ENCODE measurements at regions not wholly inside any gene's neighbourhood (a gene's known extent, or its start where the extent isn't known, plus 50 kb on each side); places are given as distances from the start of the nearest gene placed in this dataset.

- 89% methylated on average over 3 of the region's 3 CpGs for WGBS
- Histone ChIP-seq H3K4me3 (ENCODE audit: low read depth in 1 of 3, low read length in 3 of 3) (no peak overlapping the region), H3K27ac (ENCODE audit: low read depth in 1 of 2, low read length in 2 of 2) (no peak overlapping the region), H3K36me3 (ENCODE audit: control insufficient read depth in 4 of 4, insufficient read depth in 3 of 4, low read depth in 1 of 4, low read length in 3 of 4) (no peaks in the 10 kb centered on the region), H3K4me1 (ENCODE audit: control insufficient read depth in 4 of 4, insufficient read depth in 4 of 4, low read length in 3 of 4) (no peaks in the 10 kb centered on the region), H3K27me3 (ENCODE audit: control insufficient read depth in 4 of 4, insufficient read depth in 4 of 4, low read length in 3 of 4) (no peaks in the 10 kb centered on the region), H3K9me3 (ENCODE audit: control insufficient read depth in 4 of 4, low read length in 3 of 4) (no peaks in the 10 kb centered on the region), H3K9ac (ENCODE audit: low read depth in 1 of 2, low read length in 2 of 2) (no peak overlapping the region)
- DNase-seq (ENCODE audit: low spot score) = no peak
- TF ChIP-seq HNF4G (IDR thresholded peaks at IDR 0.05) (no peak), YY1 (IDR thresholded peaks at IDR 0.05) (no peak), SP1 (IDR thresholded peaks at IDR 0.05) (no peak), ATF3 (IDR thresholded peaks at IDR 0.05) (no peak), MAX (IDR thresholded peaks at IDR 0.05) (no peak), FOXA2 (IDR thresholded peaks at IDR 0.05) (no peak)
Measured at GRCh38 chr6:154664287-154664686, 68.9 kb upstream of the SCAF8 start.

GRCh38 chr6:154668156-154668555, 65.1 kb upstream of the SCAF8 start:
- 94% methylated on average over 2 of the region's 2 CpGs for WGBS
- Histone ChIP-seq H3K27me3 (ENCODE audit: control insufficient read depth in 4 of 4, insufficient read depth in 4 of 4, low read length in 3 of 4) (no peaks in the 10 kb centered on the region), H3K27ac (ENCODE audit: low read depth in 1 of 2, low read length in 2 of 2) (no peak overlapping the region), H3K4me1 (ENCODE audit: control insufficient read depth in 4 of 4, insufficient read depth in 4 of 4, low read length in 3 of 4) (no peaks in the 10 kb centered on the region), H3K4me3 (ENCODE audit: low read depth in 1 of 3, low read length in 3 of 3) (no peak overlapping the region), H3K9ac (ENCODE audit: low read depth in 1 of 2, low read length in 2 of 2) (no peak overlapping the region), H3K9me3 (ENCODE audit: control insufficient read depth in 4 of 4, low read length in 3 of 4) (no peaks in the 10 kb centered on the region), H3K36me3 (ENCODE audit: control insufficient read depth in 4 of 4, insufficient read depth in 3 of 4, low read depth in 1 of 4, low read length in 3 of 4) (no peaks in the 10 kb centered on the region)
- no peak for TF ChIP-seq EGR1 (IDR thresholded peaks at IDR 0.05; ENCODE audit: low read depth in 2 of 2)
- no peak for DNase-seq (ENCODE audit: low spot score)

DNA sequence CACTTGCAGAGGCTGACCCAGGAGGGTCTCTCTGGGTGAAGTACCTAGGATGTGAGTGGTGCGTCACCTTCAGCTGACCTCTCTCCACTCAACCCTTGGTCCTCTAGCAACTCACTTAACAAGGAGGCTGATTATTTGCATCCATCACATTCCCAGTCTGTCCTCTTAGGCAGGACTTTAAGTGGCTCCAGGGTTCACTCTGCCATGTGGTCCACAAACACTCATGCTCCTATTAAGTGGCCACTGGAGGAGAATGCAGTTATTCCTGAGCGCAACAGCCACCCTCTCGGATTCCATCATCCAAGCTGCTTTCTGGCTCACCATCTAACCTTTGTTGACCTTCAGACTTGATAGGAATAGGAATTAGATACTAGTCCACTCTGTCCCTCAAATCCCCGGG, 61.1 kb upstream of the SCAF8 start:
- H3K27ac ChIP-seq (ENCODE audit: low read depth in 1 of 2, low read length in 2 of 2) = no peak overlapping the region
- H3K4me1 ChIP-seq (ENCODE audit: control insufficient read depth in 4 of 4, insufficient read depth in 4 of 4, low read length in 3 of 4) = no peaks in the 10 kb centered on the region
- no peak for DNase-seq (ENCODE audit: low spot score)
- H3K4me3 ChIP-seq (ENCODE audit: low read depth in 1 of 3, low read length in 3 of 3) = no peak overlapping the region
- TF ChIP-seq RAD21 (IDR thresholded peaks at IDR 0.05) (no peak), YY1 (IDR thresholded peaks at IDR 0.05) (no peak), RXRA (IDR thresholded peaks at IDR 0.05) (no peak), HNF4G (IDR thresholded peaks at IDR 0.05) (no peak), FOXA2 (IDR thresholded peaks at IDR 0.05) (no peak), NR2F2 (IDR thresholded peaks at IDR 0.05) (no peak), REST (IDR thresholded peaks at IDR 0.05) (no peak), MAX (IDR thresholded peaks at IDR 0.05) (no peak), EGR1 (IDR thresholded peaks at IDR 0.05; ENCODE audit: low read depth in 2 of 2) (no peak), TAF1 (conservative IDR thresholded peaks at IDR 0.05) (no peak), ZBTB33 (IDR thresholded peaks at IDR 0.05) (no peak), HNF4A (conservative IDR thresholded peaks at IDR 0.05) (no peak), FOXA1 (IDR thresholded peaks at IDR 0.05) (no peak), ATF3 (IDR thresholded peaks at IDR 0.05) (no peak), GABPA (IDR thresholded peaks at IDR 0.05 in 1 of 2, conservative IDR thresholded peaks at IDR 0.05 in 1 of 2) (no peak), SP1 (IDR thresholded peaks at IDR 0.05) (no peak)
- TF ChIP-seq, protein P1, sequence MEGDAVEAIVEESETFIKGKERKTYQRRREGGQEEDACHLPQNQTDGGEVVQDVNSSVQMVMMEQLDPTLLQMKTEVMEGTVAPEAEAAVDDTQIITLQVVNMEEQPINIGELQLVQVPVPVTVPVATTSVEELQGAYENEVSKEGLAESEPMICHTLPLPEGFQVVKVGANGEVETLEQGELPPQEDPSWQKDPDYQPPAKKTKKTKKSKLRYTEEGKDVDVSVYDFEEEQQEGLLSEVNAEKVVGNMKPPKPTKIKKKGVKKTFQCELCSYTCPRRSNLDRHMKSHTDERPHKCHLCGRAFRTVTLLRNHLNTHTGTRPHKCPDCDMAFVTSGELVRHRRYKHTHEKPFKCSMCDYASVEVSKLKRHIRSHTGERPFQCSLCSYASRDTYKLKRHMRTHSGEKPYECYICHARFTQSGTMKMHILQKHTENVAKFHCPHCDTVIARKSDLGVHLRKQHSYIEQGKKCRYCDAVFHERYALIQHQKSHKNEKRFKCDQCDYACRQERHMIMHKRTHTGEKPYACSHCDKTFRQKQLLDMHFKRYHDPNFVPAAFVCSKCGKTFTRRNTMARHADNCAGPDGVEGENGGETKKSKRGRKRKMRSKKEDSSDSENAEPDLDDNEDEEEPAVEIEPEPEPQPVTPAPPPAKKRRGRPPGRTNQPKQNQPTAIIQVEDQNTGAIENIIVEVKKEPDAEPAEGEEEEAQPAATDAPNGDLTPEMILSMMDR (IDR thresholded peaks at IDR 0.05; ENCODE audit: low read depth, low read length, missing input control) = no peak
- WGBS = 95% methylated on average over 4 of the region's 4 CpGs
- no peaks in the 10 kb centered on the region for H3K9me3 ChIP-seq (ENCODE audit: control insufficient read depth in 4 of 4, low read length in 3 of 4)
- H3K9ac ChIP-seq (ENCODE audit: low read depth in 1 of 2, low read length in 2 of 2) = no peak overlapping the region
- H3K27me3 ChIP-seq (ENCODE audit: control insufficient read depth in 4 of 4, insufficient read depth in 4 of 4, low read length in 3 of 4) = no peaks in the 10 kb centered on the region
- no peaks in the 10 kb centered on the region for H3K36me3 ChIP-seq (ENCODE audit: control insufficient read depth in 4 of 4, insufficient read depth in 3 of 4, low read depth in 1 of 4, low read length in 3 of 4)
